HG03139 (cell line): ENCODE measurements at regions not wholly inside any gene's neighbourhood (a gene's known extent, or its start where the extent isn't known, plus 50 kb on each side); places are given as distances from the start of the nearest gene placed in this dataset.
A peak's percentile ranks its signal among the peaks of the same experiment; 100 is the strongest.

Source experiments
- ATAC-seq: cut with Tn5 transposase; IDR thresholded peaks from one replicate; pipeline ENCODE4 v1.9.1; 2021; ENCODE audit not compliant: unreplicated experiment

DNA sequence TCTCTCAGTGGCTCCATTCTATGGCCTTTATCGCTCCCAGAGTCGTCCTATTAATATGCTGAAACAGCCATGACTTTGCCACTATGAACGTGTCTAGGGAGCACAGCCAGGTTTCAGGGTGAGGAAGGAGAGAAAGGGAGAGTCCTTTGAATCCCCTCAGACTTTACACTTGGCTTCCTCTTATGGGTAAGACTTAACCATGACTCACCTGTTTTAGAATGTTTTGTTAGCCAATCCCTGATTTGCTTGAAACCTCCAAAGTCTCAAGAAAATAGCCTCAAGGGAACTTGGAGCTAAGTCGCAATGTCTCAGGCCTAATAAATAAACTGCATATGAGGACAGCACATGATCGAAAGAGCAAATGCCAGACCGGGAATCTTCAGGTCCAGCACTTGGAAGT, 131.2 kb upstream of the RCN1 start:
- ATAC-seq: no peak

GRCh38 chr11:31958076-31958735, 132.7 kb upstream of the RCN1 start:
- ATAC-seq: peak; percentile 61

GRCh38 chr11:31957674-31958073, 133.2 kb upstream of the RCN1 start:
- ATAC-seq: peak; percentile 8

DNA sequence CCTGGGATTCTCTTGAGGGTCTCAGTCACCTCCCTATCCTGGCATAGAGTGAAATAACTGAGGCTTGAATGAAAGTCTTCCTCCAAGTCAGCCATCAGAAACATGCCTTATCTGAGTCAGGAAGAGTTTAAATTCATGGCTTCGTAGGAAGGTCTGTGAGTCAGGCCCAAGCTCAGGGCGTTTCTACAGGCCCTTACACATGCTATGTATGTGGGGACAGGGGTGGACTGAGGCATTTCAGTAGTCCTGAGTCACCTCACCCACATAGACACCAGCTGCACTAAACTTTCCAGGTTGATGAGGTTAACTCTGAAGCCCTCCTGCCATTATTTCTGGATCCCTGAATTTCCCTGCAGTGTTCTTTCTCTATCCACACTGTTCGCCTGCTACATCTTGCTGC, 134.6 kb upstream of the RCN1 start:
- no peak for ATAC-seq

DNA sequence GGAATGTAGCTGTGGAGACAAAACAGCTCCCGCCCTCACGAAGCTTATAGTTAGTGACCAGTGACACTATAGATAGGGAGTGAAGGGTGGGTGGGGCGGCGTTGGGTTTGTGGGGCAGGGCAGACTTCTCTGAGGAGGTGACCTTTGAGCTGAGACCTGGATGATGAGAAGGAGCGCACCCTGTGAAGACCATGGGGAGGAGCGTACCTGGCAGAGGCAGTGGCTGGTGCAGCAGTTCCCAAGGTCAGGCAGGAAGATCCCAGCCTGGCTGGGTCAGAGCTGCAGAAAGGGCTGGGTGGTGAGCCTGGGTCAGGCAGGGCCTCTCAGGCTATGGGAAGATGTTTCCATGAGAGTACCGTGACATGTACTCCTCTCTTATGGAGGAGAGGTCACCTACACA, 135.0 kb upstream of the RCN1 start:
- no peak for ATAC-seq

- ATAC-seq: no peak
Observed at GRCh38 chr11:31953803-31954327, 137.0 kb upstream of the RCN1 start.

DNA sequence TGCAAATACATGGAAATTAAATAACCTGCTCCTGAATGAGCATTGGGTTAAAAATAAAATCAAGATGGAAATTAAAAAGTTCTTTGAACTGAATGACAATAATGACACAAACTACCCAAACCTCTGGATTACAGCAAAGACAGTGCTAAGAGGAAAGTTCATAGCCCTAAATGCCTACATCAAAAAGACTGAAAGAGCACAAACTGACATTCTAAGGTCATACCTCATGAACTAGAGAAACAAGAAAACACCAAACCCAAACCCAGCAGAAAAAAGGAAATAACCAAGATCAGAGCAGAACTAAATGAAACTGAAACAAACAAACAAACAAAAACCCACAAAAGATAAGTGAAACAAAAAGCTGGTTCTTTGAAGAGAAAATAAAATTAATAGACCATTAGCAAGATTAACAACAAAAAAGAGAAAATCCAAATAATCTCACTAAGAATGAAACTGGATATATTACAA, 138.6 kb upstream of the PAX6 start:
- ATAC-seq: peak; percentile 79

GRCh38 chr11:31947051-31947450, 135.9 kb upstream of the PAX6 start:
- ATAC-seq: no peak

DNA sequence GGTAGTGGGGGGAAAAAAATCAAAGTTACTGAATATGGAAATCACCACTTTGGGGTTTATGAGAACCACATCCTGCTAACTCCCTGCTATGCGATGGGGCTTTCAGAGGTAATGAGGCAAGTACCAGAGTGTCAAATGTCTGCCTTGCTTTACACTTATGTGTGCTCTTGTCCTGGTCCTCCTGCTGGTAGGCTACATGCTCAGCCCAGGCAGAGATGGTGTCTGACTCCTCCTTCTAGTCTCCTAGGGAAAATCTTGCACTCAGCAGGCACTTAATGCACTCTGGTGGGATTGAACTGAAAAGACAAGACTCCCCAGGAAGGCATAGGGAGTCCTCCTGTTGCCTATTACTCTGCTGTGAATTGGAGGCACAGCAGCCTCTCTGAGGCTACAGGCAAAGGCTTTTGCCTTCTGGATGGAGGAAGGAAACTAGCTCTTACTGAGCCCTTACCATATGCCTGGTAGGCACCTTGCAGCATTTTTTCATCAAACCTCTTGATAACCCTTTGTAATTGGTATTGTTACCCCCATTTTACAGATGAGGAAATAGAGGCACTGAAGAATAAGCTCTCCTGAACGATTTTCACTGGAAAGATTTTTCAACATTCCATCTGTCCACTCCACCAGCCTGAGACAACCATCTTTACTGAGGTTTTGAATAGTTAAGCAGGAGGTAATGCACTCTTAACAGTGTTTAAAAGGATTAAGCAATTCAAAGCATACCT, 132.1 kb upstream of the PAX6 start:
- ATAC-seq: peak; percentile 98

DNA sequence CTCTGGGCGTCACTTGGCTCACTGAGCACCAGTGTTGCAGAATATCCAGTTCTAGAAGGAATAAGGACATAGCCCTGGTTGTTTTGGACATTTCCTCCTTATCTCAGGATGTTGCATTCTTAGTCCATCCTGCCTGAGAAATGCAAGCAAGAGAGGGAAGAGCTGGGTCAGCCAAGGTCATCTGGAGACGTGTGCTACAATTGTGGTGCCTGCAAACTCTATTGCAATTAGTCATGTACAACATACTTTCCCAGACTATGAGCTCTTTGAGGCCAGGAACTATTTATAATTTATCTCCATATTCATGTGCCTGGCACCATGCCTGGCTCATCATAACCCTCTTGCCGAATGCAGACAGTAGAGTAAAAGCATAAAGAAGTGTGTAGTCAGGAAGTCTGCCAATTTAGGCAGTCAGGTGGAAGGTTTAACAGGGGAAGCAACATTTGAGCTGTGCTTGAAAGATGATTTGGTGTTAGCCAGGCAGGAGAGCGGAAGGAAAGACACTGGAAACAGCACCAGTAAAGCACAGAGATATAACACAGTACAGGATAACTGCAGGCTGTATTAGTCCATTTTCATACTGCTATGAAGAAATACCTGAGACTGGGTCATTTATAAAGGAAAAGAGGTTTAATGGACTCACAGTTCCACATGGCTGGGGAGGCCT, 129.4 kb upstream of the PAX6 start:
- no peak for ATAC-seq

DNA sequence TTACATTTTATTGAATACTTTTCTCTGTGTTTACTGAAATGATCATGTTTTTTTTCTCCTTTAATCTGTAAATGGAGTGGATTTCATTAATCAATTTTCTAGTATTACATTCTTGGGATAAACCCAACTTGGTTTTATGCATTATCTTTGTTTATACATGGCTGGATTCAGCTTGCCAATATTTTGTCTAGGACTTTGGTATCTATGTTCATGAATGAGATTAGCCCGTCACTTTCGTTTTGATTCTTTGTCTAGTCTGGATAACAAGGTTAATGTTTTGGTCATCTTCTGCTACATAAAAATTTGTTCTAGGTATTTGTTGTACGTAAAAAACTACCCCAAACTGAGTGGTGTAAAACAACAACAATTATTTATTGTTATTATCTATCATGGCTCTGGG, 127.9 kb upstream of the PAX6 start:
- no peak for ATAC-seq

- no peak for ATAC-seq
Observed at GRCh38 chr11:31936312-31936711, 125.2 kb upstream of the PAX6 start.

DNA sequence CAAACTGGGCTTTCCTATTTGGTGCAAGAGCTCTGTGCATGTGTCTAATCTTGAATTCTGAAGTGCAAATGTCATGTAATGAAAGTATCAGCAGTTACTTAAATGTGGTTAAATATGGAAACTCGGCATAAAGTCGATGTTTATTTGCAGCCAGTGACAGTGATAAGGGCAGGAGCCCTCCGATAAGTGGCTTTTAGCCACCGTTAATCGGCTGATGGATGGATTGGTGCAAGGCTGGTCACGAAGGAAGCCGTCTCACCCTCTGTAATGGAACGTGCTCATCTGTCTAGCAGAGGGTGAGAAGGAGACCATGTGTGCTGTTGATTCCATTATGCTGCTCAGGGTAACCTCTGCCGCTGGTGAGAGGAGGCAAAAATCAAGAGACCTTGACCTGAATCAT, 121.8 kb upstream of the PAX6 start:
- ATAC-seq: no peak

DNA sequence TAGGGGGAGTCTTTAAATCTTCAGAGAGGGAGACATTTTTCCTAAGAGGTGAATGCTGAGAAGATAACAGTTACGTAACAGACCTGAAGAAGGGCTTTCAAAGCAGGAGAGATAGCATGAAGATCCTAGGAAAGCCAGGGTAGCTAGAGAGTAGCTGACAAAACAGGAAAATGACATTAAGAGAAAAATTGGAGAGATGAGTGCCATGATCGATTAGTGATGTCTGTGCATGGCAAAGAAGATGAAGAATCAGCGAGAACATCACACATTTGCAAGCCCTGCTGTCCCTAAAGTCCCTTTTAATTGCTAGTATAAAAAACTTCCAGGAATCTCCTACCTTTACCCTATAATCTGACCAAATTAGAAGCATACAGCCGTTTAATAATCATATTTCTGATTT, 116.9 kb upstream of the PAX6 start:
- no peak for ATAC-seq

- ATAC-seq: no peak
Observed at GRCh38 chr11:31926816-31927528, 115.8 kb upstream of the PAX6 start.

GRCh38 chr11:31926106-31926505, 115.0 kb upstream of the PAX6 start:
- no peak for ATAC-seq

DNA sequence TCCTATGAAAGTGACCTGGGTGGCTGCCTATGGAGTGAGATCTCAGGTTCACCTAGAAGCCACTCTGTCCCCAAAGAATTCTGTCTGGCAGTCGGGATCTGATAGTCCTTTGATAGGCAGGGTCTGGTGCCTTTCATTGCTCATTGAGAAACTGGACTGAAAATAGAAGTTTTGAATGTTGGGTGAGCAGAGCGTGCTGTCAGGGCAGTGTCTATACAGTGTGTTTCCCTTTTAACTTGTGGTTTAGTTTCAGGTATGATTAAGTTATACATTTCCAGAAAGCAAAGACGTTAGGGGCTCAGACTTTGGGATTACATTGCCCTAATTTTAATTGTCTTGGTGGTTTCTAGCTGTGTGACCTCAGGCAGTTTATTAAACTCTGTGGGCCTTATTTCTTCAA, 111.3 kb upstream of the PAX6 start:
- ATAC-seq: peak; percentile 82

DNA sequence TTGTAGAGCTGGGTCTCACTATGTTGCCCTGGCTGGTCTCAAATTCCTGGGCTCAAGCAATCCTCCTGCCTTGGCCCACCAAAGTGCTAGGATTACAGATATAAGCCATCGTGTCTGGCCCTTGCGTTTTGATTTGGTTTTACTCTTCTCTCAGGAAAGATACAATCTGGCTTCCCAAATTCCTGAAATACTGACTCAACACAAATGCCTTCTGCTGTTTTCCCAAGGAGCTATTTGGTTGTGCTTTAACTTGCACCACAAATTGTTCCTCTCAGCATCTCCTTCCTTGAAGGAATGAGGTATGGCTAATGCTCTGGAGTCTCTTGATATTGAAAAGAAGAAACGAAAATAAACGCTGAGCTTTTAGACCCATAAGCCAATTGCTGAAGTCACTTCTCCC, 110.0 kb upstream of the PAX6 start:
- no peak for ATAC-seq

GRCh38 chr11:31919175-31919574, 108.1 kb upstream of the PAX6 start:
- no peak for ATAC-seq

DNA sequence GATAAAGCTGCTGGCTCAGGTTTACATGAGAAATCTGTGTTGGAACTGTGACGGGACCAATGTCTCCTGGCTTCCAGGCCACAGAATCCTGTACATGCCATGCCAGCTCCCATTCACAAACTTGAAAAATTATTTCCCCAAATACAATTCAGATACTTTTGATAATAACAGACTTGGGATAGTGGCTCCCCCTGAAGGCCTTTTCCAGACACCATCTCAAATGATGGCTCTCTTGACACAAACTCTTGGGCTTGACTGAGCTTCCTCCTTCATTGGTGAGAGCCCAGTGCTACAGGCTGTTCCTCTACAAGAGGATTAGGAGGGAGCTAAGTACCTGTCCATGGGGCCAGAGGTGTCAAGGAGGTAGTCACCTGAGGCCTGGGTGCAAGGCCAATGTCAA, 104.7 kb upstream of the PAX6 start:
- ATAC-seq: no peak

DNA sequence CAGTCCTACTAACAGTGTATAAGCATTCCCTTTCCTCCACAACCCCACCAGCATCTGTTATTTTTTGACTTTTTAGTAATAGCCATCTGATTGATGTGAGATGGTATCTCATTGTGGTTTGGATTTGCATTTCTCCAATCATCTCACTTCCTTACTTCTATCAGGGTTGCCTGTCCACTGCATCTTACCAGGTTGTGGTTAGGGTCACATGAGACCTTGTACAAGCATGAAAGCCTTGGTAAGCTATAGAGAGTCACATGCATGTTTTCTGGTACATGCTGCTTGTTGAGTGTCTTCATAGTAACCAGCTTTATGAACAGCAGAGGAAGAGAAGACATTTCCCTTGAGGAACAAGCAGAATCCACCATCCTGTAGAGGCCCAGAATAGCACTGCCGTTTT, 102.9 kb upstream of the PAX6 start:
- peak; percentile 83 for ATAC-seq
